DMS114 treated with DMSO at 0.1 percent for 48 hours (cell line): ENCODE measurements at regions not wholly inside any gene's neighbourhood (a gene's known extent, or its start where the extent isn't known, plus 50 kb on each side); places are given as distances from the start of the nearest gene placed in this dataset.
"Not testable (repeated sequence)": the region's sequence is repeated elsewhere in the genome, so short reads cannot be mapped to it uniquely, and the experiment has no call there.

Experiments used
- DNase-seq: peaks from one replicate; lab custom pipeline; 2025; ENCODE audit not compliant: unreplicated experiment; lab: John Stamatoyannopoulos, UW

DNA sequence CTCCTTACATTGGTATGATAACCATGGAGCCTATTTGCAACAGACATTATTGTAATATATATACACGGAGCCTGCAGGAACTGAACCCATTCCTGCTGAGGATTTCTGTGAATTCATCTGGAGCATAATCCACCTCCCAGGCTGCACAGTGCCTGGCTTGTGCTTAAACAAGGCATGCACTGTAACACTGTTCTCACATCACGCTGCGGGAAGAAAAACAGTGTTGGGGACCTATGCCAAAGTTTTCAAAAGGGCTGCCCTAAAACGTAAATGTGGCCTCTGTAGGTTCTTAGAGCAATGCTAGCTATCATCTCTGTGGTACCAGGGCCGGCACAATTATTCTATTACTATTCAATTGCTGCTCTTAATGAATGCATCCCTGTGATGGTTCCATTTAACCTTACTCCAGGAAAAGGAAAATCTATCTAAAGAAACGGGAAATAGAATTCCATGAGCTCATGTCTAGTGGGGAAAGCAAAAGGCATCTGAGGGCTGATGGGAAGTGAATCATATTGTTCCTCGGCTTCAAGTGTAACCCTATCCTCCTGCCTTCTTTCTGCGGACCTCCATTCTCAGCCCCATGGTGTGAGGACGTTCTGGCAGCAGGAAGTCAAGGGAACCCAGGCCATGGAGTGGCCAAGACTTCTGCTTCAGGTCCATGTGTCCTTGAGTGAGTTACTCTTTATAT lies 525.5 kb downstream of the SOX6 start:
- no peak for DNase-seq

DNA sequence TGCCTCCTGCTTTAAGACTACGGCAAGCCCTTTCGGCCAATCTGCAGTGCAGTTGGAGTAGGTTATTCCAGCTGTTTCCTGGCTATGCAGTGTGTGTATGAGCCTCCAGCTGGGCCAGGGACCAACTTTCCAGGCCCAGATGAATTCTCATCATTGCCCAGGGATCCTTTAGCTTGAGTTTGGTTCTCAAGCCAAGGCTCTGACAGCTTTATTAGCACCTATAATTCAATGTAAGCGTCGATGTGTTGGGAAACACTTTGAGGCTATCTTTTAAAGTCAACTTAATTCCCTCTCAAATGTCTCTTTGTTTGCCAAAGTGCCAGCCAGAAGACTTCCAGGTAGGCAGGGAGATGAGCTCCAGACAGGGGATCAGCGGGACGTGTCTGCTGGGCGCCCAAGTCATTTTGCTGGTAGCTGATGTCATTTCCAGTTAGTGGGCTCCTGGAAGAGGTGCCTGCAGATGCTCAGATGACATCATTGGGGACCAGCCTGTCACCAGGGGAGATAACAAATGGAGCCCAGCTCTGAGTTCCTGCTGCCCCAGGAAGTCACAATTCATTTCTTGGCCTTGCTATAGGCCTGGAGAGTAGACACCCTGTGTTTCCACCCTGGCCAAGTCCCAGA lies 520.4 kb downstream of the SOX6 start:
- DNase-seq = no peak

DNA sequence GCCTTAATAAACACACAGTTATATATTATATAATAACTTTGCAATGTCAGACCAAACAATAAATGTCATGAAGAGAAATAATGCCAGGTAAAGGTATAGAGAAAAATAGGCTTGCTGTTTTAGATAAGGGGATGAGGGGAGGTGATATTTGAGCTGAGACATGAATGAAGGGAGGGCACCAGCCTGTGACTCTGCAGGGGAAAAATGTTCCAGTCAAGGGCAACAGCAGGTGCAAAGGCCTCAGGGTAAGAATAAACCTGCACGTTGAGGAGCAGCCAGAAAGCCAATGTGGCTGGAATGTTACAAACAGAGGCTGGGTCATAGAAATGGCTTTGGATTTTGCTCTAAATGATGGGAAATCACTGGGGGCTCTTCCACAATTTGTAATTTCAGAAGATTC lies 519.6 kb downstream of the SOX6 start:
- DNase-seq = no peak

DNA sequence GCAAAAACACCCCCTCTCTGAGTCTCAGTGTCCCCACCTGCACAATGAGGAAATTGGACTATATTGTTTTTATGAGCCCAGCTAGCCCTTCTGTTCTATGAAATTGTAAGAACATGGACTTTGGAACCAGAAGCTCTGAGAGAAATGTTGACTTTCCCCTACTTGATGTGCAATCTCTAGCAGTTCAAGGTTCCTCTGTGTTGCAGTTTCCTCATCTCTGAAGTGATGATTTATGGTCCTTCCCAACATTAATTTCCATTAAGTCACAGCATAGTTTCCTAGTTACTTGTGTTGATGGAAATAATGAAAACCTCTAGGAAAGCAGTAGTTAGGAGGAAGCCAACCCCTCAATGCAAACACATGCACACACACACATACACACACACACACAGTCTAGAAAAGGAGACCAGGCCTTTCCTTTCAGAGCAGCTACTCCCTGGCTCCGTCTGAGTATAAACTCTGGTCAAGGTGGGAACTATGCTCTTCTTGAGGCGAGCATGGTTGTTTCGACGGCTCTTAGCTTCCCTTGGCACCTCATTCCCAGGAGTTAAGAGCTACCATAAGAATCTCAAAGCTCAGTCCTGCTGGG lies 518.4 kb downstream of the SOX6 start:
- DNase-seq = no peak

DNA sequence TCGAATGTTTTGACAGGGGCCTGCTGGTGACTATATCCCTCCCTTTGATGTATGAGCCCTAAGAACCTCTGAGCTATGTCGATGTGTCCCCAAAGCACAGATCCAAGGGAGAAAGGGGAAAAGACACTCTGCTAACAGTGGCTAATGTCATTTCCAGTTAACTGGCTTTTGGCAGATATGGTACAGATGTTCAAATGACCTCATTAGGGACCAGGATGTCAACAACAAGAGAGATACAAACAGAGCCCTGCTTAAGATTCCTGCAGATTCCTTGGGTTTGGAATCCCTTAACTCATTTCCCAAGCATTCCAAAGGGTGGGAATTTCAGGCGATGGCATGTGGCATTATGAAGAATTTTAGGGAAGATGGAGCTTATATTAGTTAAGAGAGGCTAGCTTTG lies 517.3 kb downstream of the SOX6 start:
- no peak for DNase-seq

DNA sequence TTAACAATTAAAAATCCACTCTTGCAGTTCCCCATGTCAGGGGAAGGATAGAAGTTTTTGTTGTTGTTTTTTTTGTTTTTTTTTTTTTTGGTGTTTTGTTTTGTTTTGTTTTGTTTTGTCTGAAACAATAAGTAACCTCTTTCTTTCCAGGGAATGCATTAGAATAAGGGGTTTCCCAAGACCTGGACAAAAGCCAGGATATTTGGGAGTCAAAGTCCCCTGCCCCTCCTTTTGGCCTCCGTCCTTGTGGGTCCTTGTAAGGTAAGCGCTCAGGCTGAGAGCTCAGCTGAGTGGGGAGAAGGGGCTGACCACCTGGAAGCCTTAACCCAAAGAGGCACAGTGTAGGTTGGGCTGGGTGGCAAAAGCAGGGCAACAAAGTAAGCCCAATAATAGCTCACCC lies 515.4 kb downstream of the SOX6 start:
- DNase-seq = no peak

DNA sequence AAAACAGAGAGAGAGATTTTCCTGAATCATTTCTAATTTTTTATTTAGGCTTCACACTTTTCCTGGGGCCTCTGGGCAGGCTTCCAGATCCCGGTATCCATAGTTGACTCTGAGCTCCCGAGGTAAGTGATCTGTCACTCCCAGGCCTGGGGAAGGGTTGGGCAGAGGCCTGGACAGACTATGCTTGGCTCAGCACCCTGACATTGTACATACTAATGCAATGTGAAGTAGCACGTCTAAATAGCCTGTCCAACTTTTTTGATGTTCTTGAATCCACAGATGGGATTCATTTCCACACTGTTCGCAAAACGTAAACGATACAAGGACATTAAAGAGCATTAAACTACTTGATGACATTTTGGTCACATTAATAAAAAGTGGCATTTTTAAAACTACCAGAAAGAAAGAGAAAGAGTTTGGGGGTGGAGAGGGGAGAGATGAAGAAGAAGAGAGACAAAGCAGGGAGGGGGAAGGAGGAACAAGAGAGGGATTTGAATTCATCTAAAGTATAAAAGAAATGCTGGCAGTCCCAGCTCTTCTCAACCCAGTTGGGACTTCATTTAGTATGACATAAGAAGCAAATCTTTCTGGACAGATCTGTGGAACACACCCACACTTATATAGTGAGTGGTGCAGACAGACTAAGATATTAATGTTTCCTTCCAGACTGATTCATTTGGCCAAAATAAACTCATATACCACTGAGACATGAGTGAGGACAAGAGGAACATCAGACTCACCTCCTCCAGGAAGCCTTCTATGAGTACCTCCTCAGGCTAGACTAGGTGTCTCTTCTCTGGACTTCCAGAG lies 514.2 kb downstream of the SOX6 start:
- no peak for DNase-seq

DNA sequence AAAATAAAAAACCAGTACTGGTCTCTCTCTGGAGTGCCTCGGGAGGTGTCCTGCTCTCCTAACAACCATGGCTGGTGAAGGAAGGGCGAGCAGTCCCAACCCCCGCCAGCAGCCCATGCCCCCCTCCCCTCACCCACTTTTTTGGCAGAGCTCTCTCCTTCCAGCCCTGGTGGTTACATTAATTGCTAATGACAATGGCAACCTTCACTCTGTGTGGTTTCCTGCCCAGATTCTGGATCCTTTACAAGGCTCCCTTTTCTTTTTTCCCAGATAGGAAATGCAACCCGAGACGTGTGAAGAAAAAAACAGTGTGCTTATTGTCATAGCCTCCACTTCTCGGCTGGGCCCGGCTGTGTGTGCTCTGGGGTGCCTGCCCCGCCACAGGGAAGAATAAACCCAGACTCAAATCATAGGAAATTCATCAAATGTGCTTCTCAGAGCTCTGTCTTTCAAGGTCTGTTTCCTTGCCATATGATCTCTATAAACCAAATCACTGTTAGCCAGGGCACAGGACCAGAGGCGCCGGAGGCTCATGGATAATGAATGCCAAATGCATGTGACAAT lies 513.0 kb downstream of the SOX6 start:
- no peak for DNase-seq

DNA sequence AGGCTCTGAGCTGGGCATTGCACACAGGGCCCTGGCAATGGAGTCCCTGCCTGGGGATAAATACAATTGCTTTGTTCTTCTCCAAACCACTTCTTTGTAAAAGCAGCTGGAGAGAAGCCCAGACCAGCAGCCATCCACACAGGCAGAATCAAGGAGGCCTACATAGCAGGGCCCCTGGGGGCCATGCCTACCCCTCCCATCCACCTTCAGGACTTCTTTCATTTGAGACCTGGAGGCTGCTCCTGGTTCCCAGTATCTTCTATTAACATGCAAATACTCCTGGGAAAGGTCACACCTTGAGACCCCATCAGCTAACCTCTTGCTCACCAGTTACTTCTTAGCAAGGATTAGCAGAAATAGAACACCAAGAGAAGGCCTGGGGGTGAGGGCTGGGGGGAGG lies 511.1 kb downstream of the SOX6 start:
- DNase-seq = no peak

DNA sequence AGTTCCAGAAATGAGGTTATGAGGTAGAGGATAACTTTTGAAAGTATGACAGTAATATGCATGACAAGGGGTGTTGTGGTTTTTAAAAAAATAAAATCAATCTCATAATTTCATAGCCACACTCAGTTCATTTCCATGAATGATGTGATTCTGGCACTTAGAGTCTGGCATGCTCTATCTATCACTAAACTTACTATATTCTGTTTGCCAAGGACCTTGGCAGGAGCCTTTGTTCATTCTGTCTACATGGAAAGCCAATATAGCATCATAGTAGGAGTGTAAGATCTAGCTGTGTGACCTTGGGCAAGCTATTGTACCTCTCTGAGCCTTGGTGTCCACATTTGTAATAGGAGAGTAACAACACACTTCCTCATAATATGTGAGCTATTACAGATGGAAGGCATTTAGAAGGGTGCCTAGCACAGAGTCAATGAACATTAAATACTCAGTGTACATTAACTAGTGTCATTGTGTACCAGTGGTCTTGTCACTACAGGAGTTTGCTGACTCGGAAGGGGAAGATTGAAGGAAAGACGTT lies 507.6 kb downstream of the SOX6 start:
- DNase-seq = no peak

DNA sequence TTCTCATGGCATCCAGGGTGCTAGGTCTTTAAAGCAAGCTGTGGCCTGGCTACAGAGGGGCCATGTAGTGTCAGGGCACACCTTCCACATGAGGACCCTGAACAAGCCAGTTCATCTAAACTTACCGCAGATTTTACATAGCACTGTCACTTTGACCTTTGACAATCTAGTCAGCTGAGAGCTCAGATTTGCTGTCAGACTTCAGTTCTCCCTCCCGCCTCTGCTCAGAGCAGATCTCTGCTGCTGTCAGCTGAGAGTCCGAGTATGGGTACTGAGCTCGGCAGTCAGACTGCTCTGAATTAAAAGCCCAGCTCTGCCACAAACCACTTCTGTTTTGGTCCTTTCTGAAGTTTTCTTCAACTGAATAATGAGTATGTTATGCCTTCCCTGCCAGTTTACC lies 507.1 kb downstream of the SOX6 start:
- no peak for DNase-seq

DNA sequence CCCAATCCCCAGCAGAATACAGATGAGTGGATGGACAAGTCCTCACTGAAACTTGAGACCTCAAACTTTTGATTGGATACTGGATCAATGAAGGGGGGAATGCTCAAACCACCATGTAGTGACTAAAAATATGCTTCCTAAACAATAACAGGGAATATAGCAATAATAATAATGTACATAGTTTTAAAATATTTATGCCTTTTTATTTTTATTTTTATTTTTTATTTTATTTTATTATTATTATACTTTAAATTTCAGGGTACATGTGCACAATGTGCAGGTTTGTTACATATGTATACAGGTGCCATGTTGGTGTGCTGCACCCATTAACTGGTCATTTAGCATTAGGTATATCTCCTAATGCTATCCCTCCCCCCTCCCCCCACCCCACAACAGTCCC lies 506.0 kb downstream of the SOX6 start:
- DNase-seq = not testable (repeated sequence)

DNA sequence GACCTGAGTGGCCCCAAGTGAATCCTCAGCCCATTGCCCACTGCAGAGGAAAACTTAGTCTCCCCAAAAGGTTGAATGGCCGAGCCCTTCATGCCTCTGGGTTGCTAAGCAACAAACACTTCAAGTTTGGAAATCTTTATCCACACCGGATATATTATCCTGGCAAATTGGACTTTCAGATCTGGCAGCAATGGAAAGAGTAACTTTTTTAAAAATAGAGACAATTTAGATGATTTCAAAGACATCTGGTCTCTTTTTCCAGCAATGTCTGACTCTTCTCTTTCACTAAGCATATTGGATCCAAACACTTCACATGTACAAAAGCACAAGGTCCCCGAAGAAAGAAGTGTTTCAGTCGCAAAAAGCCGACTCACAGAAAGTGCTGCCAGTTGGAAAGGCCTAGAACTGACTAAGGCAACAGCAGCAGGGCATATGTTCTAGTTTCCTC lies 505.3 kb downstream of the SOX6 start:
- DNase-seq = no peak

DNA sequence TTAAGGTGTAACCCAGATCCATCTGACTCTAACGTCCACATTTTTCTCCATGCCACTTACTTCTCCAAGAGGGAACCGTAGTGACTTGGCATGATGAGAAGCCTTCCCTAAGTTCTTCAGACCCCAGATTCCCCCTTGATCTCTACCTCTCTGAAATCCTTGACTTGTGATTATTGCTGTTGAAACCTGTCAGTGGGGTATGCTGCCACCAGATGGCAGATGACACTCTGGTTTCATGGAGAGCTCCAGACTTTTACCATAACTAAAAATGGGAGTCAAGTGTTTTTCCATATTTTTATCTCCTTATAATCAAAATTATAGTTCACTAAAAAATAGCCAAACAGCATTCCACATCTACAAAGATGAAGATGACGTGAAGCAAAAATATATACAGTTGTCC lies 504.2 kb downstream of the SOX6 start:
- no peak for DNase-seq

DNA sequence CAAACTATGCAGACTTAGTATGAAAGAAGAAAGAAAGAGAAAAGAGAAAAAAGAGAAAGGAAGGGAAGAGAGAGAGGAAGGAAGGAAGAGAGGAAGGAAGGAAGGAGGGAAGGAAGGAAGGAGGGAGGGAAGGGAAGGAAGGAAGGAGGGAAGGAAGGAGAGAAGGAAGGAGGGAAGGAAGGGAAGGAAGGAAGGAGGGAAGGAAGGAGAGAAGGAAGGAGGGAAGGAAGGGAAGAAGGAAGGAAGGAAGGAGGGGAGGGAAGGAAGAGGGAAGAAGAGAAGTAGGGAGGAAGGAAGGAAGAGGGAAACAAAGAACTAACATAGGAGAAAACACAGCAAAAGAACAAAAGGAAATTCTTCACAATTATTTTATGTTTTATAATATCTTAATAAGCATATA lies 502.1 kb downstream of the SOX6 start:
- DNase-seq = no peak

DNA sequence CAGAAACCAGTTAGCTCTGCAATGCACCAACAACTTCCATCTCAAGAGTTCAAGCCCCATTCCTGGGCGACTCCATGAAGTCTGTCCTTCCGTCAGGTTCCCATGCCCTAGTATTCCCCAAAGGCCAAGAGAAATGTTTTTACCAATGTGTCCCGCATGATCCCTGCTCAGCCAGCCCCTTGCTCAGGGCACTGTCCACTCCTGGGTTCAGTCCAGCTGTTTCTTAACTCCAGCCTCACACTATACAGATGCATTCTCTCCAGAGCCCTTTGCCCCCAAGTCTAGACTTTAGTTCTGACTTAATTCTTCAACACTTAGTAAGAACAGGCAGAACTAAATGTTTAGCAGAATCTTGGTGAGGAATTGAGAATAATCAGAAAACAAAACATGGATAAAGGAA lies 497.5 kb downstream of the SOX6 start:
- DNase-seq = no peak

DNA sequence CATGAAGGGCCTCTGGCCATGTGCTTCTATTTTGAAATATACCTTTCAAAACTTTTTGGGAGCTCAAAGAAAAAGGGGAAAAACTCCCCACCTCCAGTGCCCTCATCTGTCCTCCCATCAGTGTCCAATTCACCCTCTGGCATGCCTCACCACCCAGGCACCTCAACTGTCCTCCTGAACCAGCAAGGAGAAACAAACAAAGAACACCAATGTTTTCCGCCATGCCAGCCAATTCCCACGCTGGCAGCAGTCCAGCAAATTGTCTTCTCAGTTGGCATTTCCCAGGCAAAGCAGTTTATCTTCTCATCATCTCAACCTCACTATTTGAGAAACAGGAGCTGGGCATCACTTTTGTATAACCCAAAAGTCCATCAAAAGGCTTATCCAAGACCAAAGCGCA lies 496.9 kb downstream of the SOX6 start:
- no peak for DNase-seq

DNA sequence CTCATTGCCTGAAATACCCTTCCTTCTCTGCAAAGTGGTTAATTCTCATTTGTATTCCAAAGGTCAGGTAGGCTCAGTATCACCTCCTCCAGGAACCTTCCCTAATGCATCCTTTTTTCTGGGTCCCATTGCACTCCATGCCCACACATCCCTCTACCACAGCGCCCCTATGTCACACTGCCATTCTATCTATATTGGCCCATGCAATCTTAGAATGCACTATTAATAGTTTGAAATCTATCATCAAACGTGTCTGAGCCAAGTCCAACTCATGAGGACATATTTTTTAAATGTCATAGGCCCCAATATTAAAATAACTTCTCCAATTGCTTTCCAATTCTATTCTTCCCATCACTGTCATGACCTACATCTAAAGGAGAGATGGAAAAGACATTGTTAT lies 495.1 kb downstream of the SOX6 start:
- DNase-seq = no peak

DNA sequence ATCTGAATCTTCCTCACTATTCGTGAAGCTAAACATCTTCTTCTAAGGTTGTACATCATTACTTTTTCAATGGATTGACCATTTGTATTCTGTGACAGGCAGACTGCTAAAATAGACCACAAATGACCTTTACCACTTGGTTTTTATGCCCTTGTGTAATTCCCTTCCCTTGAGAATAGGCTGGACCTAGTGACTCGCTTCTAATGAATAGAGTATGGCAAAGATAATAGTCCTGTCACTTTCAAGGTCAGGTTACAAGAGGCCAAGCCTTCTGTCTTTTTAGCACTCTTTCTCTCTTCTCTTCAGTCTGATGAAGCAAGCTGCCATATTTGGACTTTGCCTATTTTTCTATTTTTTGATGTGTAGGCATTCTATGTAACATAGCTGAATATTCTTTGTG lies 492.9 kb downstream of the SOX6 start:
- DNase-seq = no peak

DNA sequence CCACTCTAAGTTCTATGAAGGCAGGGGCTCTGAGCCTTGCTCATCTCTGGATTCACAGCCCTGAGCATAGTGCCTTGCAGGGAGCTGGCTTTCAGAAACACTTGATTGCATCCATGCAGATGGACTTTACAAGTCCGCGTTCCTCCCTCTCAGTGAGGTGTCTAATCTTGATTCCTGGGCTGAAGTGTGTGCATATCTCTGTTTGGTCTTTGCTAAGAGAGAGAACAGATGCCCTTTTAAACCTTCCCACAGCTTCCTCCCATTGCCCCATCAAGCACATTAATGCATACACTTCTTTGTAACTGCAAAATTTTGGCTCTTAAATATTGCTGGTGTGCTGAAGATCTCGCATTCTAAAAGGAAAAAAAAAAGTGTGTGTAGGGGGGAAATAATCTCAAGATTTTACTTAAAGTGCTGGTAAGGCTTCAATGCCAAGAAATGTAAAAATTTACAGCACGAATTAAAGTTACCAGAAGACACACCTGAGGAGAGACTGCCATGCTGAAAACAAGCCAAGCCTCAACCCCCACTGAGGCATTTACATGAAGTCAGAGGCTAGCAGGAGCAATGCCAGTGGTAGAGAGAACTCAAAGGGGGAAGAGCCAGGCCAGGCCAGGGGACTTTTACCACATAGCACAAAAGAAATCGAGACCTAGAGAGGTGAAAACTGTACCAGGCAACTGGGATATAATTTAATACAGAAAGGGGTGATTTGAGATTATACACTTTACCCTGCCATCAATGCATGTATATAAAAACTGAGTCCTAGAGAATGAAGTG lies 492.1 kb downstream of the SOX6 start:
- DNase-seq = no peak
